ENCODE measurements at regions not wholly inside any gene's neighbourhood (a gene's known extent, or its start where the extent isn't known, plus 50 kb on each side); places are given as distances from the start of the nearest gene placed in this dataset.

GRCh38 chr2:78118037-78118436 lies 595.9 kb upstream of the LRRTM4 start:
- no peak for TF ChIP-seq CTCF (conservative IDR thresholded peaks at IDR 0.05; ENCODE audit: low read depth, low read length)
- no peak for TF ChIP-seq POLR2A (IDR thresholded peaks at IDR 0.05; ENCODE audit: low read depth, low read length)
- TF ChIP-seq RFX5 (IDR thresholded peaks at IDR 0.05; ENCODE audit: low read depth, low read length), result no peak
- TF ChIP-seq USF2 (IDR thresholded peaks at IDR 0.05; ENCODE audit: low read depth, low read length), result no peak
- no peak for TF ChIP-seq SMC3 (IDR thresholded peaks at IDR 0.05; ENCODE audit: low read depth, low read length)
- no peak for TF ChIP-seq FOS (IDR thresholded peaks at IDR 0.05; ENCODE audit: low read depth, low read length)
- TF ChIP-seq RCOR1 (IDR thresholded peaks at IDR 0.05; ENCODE audit: insufficient replicate concordance, low read length), result no peak
- no peak for TF ChIP-seq RAD21 (IDR thresholded peaks at IDR 0.05; ENCODE audit: low read length)
- no peak for TF ChIP-seq MAFK (IDR thresholded peaks at IDR 0.05; ENCODE audit: low read depth, low read length)
- TF ChIP-seq MAZ (IDR thresholded peaks at IDR 0.05; ENCODE audit: borderline replicate concordance, low read depth, low read length), result no peak
- TF ChIP-seq BHLHE40 (IDR thresholded peaks at IDR 0.05; ENCODE audit: low read depth, low read length), result no peak

All from IMR-90 (cell line).